ENCODE measurements at regions not wholly inside any gene's neighbourhood (a gene's known extent, or its start where the extent isn't known, plus 50 kb on each side); places are given as distances from the start of the nearest gene placed in this dataset.
A peak's percentile ranks its signal among the peaks of the same experiment; 100 is the strongest.

DNA sequence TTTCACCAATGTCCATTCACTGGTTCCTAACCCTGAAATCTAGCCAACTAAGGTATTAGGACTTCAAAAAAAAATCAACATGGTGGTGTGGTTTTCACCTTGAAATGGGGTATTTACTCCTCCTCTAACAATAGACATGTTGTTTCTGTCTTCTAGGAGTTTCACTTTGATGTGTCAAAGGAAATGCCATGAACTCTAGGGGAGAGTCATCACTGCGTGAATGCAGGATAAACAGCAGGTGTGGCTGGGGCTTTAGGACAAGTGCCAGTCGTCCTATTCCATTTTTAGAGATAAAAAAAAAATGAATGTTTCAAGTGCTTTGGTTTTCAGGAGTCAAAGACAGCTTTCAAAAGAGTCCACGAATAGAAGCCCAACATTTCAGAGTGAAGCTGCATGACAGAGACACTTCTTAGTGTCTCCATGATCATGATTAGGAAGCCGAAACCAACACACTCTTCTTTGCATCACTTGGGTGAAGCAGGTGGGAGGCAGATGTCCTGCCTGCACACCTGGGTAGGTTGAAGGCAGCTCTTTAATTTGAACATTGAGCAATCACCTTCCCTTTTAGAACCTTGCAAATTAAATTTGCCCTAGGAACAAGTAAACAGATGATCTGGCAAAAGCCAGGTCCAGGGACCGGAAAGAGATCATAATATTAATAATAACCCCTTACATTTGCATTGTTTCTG, 328.5 kb upstream of the PRDM1 start:
- Histone ChIP-seq H3K9ac (ENCODE audit: low read depth in 1 of 2, low read length in 2 of 2) (no peak overlapping the region), H3K27ac (ENCODE audit: low read depth in 1 of 2, low read length in 2 of 2) (no peak overlapping the region), H3K36me3 (ENCODE audit: control insufficient read depth in 4 of 4, insufficient read depth in 3 of 4, low read depth in 1 of 4, low read length in 3 of 4) (no peaks in the 10 kb centered on the region), H3K4me3 (ENCODE audit: low read depth in 1 of 3, low read length in 3 of 3) (no peak overlapping the region), H3K4me1 (ENCODE audit: control insufficient read depth in 4 of 4, insufficient read depth in 4 of 4, low read length in 3 of 4) (peaks cover 2 to 29% (median 9%) of the 10 kb centered on the region in 4 donors), H3K27me3 (ENCODE audit: control insufficient read depth in 4 of 4, insufficient read depth in 4 of 4, low read length in 3 of 4) (no peaks in the 10 kb centered on the region), H3K9me3 (ENCODE audit: control insufficient read depth in 4 of 4, low read length in 3 of 4) (no peaks in the 10 kb centered on the region)
- TF ChIP-seq JUND (IDR thresholded peaks at IDR 0.05) (no peak), EGR1 (IDR thresholded peaks at IDR 0.05; ENCODE audit: low read depth in 2 of 2) (no peak), HNF4A (conservative IDR thresholded peaks at IDR 0.05) (peak; percentile 20 to 51), RXRA (IDR thresholded peaks at IDR 0.05) (peak in 1 of 2 donors; percentile 26), RAD21 (IDR thresholded peaks at IDR 0.05) (no peak), TAF1 (conservative IDR thresholded peaks at IDR 0.05) (no peak), HNF4G (IDR thresholded peaks at IDR 0.05) (no peak), NR2F2 (IDR thresholded peaks at IDR 0.05) (no peak), FOXA1 (IDR thresholded peaks at IDR 0.05) (no peak), FOXA2 (IDR thresholded peaks at IDR 0.05) (peak; percentile 7), GABPA (IDR thresholded peaks at IDR 0.05 in 1 of 2, conservative IDR thresholded peaks at IDR 0.05 in 1 of 2) (peak in 1 of 2 donors; percentile 34), YY1 (IDR thresholded peaks at IDR 0.05) (peak; percentile 21), SP1 (IDR thresholded peaks at IDR 0.05) (no peak)
- TF ChIP-seq, protein P1, sequence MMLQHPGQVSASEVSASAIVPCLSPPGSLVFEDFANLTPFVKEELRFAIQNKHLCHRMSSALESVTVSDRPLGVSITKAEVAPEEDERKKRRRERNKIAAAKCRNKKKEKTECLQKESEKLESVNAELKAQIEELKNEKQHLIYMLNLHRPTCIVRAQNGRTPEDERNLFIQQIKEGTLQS (IDR thresholded peaks at IDR 0.05), result no peak
- TF ChIP-seq, protein P2, sequence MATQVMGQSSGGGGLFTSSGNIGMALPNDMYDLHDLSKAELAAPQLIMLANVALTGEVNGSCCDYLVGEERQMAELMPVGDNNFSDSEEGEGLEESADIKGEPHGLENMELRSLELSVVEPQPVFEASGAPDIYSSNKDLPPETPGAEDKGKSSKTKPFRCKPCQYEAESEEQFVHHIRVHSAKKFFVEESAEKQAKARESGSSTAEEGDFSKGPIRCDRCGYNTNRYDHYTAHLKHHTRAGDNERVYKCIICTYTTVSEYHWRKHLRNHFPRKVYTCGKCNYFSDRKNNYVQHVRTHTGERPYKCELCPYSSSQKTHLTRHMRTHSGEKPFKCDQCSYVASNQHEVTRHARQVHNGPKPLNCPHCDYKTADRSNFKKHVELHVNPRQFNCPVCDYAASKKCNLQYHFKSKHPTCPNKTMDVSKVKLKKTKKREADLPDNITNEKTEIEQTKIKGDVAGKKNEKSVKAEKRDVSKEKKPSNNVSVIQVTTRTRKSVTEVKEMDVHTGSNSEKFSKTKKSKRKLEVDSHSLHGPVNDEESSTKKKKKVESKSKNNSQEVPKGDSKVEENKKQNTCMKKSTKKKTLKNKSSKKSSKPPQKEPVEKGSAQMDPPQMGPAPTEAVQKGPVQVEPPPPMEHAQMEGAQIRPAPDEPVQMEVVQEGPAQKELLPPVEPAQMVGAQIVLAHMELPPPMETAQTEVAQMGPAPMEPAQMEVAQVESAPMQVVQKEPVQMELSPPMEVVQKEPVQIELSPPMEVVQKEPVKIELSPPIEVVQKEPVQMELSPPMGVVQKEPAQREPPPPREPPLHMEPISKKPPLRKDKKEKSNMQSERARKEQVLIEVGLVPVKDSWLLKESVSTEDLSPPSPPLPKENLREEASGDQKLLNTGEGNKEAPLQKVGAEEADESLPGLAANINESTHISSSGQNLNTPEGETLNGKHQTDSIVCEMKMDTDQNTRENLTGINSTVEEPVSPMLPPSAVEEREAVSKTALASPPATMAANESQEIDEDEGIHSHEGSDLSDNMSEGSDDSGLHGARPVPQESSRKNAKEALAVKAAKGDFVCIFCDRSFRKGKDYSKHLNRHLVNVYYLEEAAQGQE (IDR thresholded peaks at IDR 0.05), result no peak
- TF ChIP-seq, protein P3, sequence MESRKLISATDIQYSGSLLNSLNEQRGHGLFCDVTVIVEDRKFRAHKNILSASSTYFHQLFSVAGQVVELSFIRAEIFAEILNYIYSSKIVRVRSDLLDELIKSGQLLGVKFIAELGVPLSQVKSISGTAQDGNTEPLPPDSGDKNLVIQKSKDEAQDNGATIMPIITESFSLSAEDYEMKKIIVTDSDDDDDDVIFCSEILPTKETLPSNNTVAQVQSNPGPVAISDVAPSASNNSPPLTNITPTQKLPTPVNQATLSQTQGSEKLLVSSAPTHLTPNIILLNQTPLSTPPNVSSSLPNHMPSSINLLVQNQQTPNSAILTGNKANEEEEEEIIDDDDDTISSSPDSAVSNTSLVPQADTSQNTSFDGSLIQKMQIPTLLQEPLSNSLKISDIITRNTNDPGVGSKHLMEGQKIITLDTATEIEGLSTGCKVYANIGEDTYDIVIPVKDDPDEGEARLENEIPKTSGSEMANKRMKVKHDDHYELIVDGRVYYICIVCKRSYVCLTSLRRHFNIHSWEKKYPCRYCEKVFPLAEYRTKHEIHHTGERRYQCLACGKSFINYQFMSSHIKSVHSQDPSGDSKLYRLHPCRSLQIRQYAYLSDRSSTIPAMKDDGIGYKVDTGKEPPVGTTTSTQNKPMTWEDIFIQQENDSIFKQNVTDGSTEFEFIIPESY (IDR thresholded peaks at IDR 0.05), result no peak
- TF ChIP-seq, protein P4, sequence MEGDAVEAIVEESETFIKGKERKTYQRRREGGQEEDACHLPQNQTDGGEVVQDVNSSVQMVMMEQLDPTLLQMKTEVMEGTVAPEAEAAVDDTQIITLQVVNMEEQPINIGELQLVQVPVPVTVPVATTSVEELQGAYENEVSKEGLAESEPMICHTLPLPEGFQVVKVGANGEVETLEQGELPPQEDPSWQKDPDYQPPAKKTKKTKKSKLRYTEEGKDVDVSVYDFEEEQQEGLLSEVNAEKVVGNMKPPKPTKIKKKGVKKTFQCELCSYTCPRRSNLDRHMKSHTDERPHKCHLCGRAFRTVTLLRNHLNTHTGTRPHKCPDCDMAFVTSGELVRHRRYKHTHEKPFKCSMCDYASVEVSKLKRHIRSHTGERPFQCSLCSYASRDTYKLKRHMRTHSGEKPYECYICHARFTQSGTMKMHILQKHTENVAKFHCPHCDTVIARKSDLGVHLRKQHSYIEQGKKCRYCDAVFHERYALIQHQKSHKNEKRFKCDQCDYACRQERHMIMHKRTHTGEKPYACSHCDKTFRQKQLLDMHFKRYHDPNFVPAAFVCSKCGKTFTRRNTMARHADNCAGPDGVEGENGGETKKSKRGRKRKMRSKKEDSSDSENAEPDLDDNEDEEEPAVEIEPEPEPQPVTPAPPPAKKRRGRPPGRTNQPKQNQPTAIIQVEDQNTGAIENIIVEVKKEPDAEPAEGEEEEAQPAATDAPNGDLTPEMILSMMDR (IDR thresholded peaks at IDR 0.05; ENCODE audit: low read depth, low read length, missing input control), result no peak
- TF ChIP-seq, protein P5, sequence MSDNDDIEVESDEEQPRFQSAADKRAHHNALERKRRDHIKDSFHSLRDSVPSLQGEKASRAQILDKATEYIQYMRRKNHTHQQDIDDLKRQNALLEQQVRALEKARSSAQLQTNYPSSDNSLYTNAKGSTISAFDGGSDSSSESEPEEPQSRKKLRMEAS (IDR thresholded peaks at IDR 0.05), result no peak
- 63% methylated on average over 5 of the region's 5 CpGs for WGBS
- no peak for DNase-seq (ENCODE audit: low spot score)
